AG10803 (cell line): ENCODE measurements at regions not wholly inside any gene's neighbourhood (a gene's known extent, or its start where the extent isn't known, plus 50 kb on each side); places are given as distances from the start of the nearest gene placed in this dataset.

Experiments used
- DNase-seq: peaks from one replicate; pipeline ENCODE4 v3.0.0; 2010; ENCODE audit warnings: low read depth
- H3K4me3 ChIP-seq: 2 replicates; pipeline ENCODE4 v1.5.1; 2011; ENCODE audit warnings: mild to moderate bottlenecking, low read length, control low read depth
- TF ChIP-seq, protein P1 (sequence below): conservative IDR thresholded peaks from 2 replicates; pipeline ENCODE4 v1.5.1; 2011; ENCODE audit warnings: mild to moderate bottlenecking, low read length, control low read depth, inconsistent platforms

DNA sequence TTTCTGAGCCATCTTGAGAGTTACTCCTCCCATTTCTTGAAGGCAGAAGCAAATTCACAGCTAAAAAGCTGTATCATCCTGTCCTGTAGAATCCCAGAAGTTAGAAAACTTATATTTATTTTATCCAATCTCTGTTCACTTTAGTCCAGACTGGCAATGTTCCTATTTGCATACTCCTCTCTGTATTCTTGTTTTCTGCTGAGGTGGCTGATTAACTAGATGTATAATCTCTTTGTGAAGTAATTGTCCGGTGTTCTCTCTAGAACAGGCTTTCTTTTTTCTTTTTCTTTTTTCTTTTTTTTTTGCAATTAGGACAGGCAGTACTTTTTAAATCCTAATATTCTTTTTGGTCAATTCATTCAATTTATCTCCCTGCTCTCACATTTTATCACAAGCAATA, 411.0 kb downstream of the KCNJ3 start:
- DNase-seq, result no peak
- no peak overlapping the region for H3K4me3 ChIP-seq
- TF ChIP-seq, protein P1, sequence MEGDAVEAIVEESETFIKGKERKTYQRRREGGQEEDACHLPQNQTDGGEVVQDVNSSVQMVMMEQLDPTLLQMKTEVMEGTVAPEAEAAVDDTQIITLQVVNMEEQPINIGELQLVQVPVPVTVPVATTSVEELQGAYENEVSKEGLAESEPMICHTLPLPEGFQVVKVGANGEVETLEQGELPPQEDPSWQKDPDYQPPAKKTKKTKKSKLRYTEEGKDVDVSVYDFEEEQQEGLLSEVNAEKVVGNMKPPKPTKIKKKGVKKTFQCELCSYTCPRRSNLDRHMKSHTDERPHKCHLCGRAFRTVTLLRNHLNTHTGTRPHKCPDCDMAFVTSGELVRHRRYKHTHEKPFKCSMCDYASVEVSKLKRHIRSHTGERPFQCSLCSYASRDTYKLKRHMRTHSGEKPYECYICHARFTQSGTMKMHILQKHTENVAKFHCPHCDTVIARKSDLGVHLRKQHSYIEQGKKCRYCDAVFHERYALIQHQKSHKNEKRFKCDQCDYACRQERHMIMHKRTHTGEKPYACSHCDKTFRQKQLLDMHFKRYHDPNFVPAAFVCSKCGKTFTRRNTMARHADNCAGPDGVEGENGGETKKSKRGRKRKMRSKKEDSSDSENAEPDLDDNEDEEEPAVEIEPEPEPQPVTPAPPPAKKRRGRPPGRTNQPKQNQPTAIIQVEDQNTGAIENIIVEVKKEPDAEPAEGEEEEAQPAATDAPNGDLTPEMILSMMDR, result no peak

DNA sequence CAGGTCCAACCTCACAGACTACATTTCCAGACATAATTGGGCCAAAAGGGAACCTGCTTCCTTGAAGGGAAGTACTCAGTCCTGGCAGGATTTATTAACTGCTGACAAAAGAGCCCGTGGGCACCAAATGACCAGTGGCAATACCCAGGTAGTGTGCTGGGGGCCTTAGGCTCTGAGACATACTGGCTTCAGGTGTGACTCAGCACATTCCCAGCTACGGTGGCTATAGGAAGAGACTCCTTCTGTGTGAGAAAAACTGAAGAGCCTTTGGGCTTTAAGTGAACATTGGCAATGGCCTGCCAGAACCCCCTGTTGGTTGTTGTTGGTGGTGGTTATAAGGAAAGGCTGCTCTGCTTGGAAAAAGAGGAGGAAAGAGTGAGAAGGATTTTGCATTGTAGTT, 401.8 kb downstream of the KCNJ3 start:
- no peak overlapping the region for H3K4me3 ChIP-seq
- TF ChIP-seq, protein P1, result no peak
- no peak for DNase-seq

DNA sequence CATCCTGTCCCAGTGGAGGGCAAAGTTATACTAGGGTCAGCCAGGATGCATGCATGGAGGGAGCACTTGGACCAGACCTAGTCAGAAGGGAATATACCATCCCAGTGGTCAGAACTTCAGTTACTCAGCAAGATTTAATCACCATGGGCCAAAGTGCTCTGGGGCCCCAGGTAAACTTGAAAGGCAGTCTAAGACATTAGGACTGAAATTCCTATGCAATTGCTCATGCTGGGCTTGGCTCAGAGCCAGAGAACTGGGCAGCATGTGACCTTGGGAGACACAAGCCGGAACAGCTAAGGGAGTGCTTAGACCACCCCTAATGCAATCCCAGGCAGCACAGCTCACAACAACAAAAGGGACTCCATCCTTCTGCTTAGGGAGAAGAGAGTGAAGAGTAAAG, 401.3 kb downstream of the KCNJ3 start:
- H3K4me3 ChIP-seq, result no peak overlapping the region
- no peak for DNase-seq
- TF ChIP-seq, protein P1, result no peak

DNA sequence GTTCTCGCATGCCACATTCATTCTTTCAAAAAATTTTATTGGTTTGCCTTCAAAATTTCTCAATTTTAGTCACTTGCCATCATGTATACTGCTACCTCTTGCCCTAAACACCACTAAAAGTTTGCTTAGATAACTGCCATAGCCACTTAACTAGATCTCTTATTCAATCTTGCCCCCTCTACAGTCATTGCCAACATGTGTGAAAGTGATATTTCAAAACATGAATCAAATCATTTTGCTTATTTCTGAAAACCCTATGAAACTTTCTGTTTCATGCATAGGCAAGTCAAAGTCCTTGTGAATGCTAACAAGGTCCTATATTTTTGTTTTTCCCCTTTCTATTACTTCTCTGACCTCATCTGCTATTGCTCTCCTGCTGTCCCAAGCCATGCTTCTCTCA, 397.1 kb downstream of the KCNJ3 start:
- TF ChIP-seq, protein P1, result no peak
- DNase-seq, result no peak
- no peak overlapping the region for H3K4me3 ChIP-seq

DNA sequence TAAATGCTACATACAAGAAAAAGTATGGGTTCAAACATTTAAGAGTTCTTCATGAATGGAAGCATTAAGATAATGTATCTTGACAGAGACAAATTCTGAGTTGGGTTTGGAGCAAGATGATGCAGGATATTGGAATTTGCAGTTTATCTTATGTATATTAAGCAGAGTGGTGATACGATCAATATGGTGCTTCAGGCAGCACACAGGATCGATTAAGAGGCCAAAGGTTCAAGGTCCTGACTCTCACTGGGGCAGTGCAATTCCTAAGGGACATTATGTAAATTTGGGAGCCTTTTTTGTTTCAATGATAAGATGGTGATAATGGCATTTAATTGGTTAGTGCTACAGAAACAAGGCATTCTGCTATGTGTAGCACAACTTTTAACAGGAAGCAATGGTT, 381.9 kb downstream of the KCNJ3 start:
- TF ChIP-seq, protein P1, result no peak
- DNase-seq, result no peak
- H3K4me3 ChIP-seq, result no peak overlapping the region

DNA sequence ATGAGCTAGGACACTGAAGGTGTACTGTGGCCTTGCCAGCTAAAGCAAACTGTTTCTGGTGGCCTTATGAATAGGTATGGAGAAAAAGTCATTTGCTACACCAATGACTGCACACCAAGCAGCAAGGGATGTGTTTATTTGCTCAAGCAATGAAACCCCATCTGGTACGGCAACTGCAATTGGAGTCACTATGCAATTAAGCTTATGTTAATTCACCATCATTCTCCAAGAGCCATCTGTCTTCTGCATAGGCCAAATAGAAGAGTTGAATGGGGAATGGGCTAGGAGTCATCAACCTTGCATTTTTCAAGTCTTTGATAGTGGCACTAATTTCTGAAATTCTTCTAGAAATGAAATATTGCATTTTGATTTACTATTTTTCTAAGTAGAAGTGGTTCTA, 372.0 kb downstream of the KCNJ3 start:
- TF ChIP-seq, protein P1, result no peak
- no peak for DNase-seq
- no peak overlapping the region for H3K4me3 ChIP-seq

DNA sequence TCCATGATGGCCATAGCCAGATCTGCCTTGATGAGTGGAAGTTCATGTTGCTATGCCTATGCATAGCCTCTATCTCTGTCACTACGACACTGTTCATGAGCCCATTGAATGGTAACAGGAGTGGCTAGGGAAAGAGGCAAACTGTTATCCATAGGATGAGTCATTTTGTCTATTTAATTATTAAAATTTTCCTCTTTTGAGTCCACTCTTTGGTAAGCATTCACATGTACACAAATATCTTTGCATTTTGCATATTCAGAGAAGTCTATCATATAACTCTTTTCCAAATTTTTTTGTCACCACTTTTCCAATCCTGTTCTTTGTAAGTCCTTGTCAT, 364.4 kb downstream of the KCNJ3 start:
- DNase-seq, result no peak
- TF ChIP-seq, protein P1, result no peak
- H3K4me3 ChIP-seq, result no peak overlapping the region
